IPS-15b (cell line): ENCODE measurements at regions not wholly inside any gene's neighbourhood (a gene's known extent, or its start where the extent isn't known, plus 50 kb on each side); places are given as distances from the start of the nearest gene placed in this dataset.

Experiments used
- H3K27me3 ChIP-seq: one replicate; pipeline ENCODE4 v1.6.1; 2013; ENCODE audit warnings: low read length; ENCODE audit not compliant: control insufficient read depth, insufficient read depth
- H3K36me3 ChIP-seq: one replicate; pipeline ENCODE4 v1.6.1; 2013; ENCODE audit warnings: low read length; ENCODE audit not compliant: control insufficient read depth, insufficient read depth
- H3K4me1 ChIP-seq: one replicate; pipeline ENCODE4 v1.6.1; 2013; ENCODE audit warnings: mild to moderate bottlenecking, low read length; ENCODE audit not compliant: control insufficient read depth, insufficient read depth
- H3K4me3 ChIP-seq: one replicate; pipeline ENCODE4 v1.5.1; 2013; ENCODE audit warnings: low read depth, low read length
- H3K9ac ChIP-seq: one replicate; pipeline ENCODE4 v1.6.1; 2013; ENCODE audit warnings: low read depth, mild to moderate bottlenecking, low read length
- H3K9me3 ChIP-seq: one replicate; pipeline ENCODE4 v1.6.1; 2013; ENCODE audit warnings: mild to moderate bottlenecking, low read length; ENCODE audit not compliant: control insufficient read depth, insufficient read depth

DNA sequence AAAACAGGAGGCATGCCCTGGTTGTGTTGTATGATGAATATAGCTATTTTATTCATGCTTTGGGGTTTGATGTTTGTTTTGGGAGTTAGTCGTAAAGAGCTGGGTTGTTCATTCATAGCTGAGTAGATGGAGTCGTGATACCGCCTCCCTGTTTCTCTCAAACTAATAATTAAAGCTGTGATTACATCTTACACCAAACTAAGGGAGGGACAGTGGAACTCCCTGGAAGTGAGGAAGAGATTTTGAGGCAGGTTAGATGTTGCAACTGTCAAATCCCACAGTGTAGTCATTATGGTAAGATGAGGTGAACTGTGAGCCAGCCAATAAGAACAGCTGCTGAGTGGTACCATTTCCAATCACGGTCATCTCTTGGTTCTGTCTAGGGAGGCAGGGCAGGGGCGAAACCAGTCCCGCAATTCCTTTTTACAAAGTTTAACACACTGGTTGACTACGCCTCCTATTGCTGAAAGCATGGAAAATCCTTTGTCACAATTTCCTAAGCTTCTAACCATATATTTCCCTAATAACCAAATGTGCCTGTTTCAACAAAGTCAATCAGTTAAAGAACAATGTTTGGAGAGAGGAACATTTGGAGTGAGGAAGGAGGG, 207.6 kb upstream of the SERP2 start:
- no peak overlapping the region for H3K4me3 ChIP-seq
- H3K9me3 ChIP-seq: no peaks in the 10 kb centered on the region
- H3K9ac ChIP-seq: no peak overlapping the region
- H3K36me3 ChIP-seq: no peaks in the 10 kb centered on the region
- no peaks in the 10 kb centered on the region for H3K4me1 ChIP-seq
- H3K27me3 ChIP-seq: no peaks in the 10 kb centered on the region

DNA sequence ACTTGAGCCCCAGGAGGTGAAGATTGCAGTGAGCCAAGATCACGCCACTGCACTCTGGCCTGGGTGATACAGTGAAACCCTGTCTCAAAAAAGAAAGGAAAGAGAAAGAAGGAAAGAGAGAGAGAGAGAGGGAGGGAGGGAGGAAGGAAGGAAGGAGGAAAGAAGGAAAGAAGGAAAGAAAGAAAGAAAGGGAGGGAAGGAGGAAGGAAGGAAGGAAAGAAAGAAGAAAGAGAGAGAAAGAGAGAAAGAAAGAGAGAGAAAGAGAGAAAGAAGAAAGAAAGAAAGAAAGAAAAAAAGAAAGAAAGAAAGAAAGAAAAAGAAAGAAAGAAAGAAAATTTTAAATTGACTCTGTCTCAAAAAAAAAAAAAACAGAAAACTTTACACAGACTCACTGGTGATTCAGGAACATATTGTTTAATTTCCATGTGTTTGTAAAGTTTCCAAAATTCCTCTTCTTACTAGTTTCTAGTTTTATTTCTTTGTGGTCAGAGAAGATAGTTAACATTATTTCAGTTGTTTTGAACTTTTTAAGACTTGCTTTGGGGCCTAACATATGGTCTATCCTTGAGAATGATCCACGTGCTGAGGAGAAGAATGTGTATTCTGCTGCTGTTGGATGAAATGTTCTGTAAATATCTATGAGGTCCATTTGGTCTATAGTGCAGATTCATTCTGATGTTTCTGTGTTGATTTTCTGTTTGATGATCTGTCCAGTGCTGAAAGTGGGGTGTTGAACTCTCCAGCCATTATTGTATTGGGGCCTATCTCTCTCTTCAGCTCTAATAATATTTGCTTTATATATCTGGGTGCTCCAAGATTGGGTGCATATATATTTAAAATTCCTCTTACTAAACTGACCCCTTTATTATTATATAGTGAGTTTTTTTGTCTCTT, 204.4 kb upstream of the SERP2 start:
- no peaks in the 10 kb centered on the region for H3K36me3 ChIP-seq
- no peak overlapping the region for H3K4me3 ChIP-seq
- H3K9ac ChIP-seq: no peak overlapping the region
- no peaks in the 10 kb centered on the region for H3K27me3 ChIP-seq
- no peaks in the 10 kb centered on the region for H3K9me3 ChIP-seq
- H3K4me1 ChIP-seq: no peaks in the 10 kb centered on the region

DNA sequence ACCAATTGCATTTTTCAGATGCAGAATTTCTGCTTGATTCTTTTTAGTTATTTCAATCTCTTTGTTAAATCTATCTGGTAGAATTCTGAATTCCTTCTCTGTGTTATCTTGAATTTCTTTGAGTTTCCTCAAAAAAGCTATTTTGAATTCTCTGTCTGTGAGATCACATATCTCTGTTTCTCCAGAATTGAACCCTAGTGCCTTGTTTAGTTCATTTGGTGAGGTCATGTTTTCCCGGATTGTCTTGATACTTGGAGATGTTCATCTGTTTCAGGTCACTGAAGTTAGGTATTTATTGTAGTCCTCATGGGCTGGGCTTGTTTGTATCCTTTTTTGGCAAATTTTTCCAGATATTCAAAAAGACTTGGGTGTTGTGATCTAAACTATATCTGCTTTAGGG, 202.9 kb upstream of the SERP2 start:
- H3K27me3 ChIP-seq: no peaks in the 10 kb centered on the region
- no peaks in the 10 kb centered on the region for H3K9me3 ChIP-seq
- no peaks in the 10 kb centered on the region for H3K4me1 ChIP-seq
- no peak overlapping the region for H3K9ac ChIP-seq
- no peaks in the 10 kb centered on the region for H3K36me3 ChIP-seq
- no peak overlapping the region for H3K4me3 ChIP-seq

DNA sequence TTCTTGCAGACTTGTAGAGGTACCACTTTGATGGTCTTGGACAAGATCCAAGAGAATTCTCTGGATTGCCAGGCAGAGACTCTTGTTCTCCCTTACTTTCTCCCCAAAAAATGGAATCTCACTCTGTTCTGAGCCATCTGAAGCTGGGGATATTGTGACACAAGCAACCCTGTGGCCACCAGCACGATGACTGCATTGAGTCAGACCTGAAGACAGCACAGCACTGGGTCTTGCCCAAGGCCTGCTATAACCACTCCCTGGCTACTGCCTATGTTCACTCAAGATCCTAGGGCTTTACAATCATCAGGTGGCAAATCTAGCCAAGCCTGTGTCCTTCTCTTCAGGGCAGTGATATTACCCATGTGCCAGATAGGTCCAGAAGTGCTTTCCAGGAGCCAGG, 202.5 kb upstream of the SERP2 start:
- Histone ChIP-seq H3K36me3 (no peaks in the 10 kb centered on the region), H3K9ac (no peak overlapping the region), H3K9me3 (no peaks in the 10 kb centered on the region), H3K4me1 (no peaks in the 10 kb centered on the region), H3K27me3 (no peaks in the 10 kb centered on the region), H3K4me3 (no peak overlapping the region)

DNA sequence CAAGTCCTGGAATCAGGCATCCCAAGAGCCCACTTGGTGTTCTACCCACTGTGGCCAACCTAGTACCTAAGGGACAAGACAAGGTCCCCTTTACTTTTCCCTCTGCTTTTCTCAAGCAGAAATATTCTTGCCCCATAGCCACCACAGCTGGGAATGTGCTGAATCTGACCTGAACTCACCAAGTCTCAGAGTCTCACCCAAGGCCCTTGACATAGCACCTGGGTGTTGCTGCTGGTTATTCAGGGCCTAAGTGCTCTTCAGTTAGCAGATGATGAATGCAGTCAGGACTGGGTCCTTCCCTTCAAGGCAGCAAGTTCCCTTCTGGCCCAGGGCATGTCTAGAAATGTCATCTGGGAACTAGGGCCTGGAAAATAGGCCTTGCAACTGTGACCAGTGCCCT, 201.8 kb upstream of the SERP2 start:
- Histone ChIP-seq H3K9me3 (no peaks in the 10 kb centered on the region), H3K27me3 (no peaks in the 10 kb centered on the region), H3K9ac (no peak overlapping the region), H3K4me1 (no peaks in the 10 kb centered on the region), H3K36me3 (no peaks in the 10 kb centered on the region), H3K4me3 (no peak overlapping the region)

DNA sequence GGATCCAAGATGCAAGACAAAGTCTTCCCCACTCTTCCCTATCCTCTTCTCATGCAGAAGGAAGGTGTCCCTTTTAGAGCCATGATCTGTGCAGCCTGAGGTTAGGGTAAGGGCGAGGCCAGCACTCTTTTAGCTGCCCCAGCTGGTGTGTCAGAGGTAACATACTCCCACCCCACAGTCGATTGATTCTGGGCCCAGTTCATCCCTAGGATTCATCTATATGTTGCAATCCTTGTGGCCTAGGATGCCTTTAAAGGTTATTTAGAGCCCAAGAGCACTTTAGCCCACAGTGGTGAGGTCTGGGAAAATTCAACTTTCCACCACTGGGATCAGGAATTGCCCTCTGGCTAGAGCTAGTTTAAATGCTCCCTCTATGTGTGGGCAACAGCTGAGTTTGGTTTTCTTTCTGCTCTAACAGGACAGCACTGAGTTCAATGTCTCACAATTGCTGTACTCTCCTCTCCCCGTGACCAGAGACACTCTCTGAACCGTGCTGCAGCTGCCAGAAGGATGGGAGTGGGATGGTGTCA, 201.3 kb upstream of the SERP2 start:
- H3K9me3 ChIP-seq: no peaks in the 10 kb centered on the region
- H3K27me3 ChIP-seq: no peaks in the 10 kb centered on the region
- no peak overlapping the region for H3K9ac ChIP-seq
- H3K4me3 ChIP-seq: no peak overlapping the region
- no peaks in the 10 kb centered on the region for H3K36me3 ChIP-seq
- no peaks in the 10 kb centered on the region for H3K4me1 ChIP-seq

DNA sequence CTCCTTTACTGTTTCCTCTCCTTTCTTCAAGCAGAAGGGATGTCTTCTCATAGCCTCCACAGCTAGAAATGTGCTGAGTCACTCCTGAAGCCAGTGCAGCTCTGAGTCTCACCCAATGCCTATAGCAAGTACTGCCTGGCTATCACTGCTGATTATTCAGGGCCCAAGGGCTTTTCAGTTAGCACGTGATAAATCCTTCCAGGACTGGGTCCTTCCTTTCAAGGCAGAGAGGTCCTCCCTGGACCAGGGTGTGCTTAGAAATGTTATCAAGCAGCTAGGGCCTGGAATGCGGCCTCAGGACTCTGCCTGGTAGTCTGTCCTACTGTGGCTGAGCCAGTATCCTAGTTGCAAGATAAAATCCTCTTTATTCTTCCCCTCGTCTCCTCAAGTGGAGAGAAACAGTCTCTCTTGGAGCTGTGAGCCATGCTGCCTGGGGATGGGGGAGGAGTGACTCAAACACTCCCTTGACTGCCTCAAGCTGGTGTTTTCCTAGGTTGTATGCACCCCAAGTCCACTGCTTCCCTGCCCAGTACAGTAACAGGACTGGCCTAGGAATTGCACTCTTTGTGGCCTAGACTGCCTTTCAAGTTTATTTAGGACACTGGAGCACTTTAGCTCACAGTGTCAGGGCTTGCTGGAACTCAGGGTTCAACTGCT, 198.7 kb upstream of the SERP2 start:
- H3K36me3 ChIP-seq: no peaks in the 10 kb centered on the region
- H3K9ac ChIP-seq: no peak overlapping the region
- no peaks in the 10 kb centered on the region for H3K9me3 ChIP-seq
- no peaks in the 10 kb centered on the region for H3K4me1 ChIP-seq
- H3K27me3 ChIP-seq: no peaks in the 10 kb centered on the region
- H3K4me3 ChIP-seq: no peak overlapping the region

DNA sequence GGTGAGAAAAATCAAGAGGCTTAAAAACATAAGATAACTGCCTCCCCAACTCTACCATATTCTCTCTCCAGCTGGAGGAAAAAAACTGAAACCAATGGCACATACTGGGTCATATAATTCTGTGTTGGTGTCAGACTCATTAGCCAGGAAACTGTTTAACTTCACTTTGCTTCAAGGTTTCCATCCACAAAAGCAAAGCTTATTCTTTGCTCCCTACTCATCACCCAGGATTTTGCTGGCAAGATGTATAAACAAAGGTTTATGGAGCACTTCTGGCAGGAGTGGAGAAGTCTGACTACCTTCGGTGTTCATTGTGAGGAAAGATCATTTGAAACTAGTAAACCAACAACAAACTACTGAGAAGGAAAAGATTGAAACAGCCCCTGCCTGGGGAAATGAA, 197.5 kb upstream of the SERP2 start:
- H3K4me3 ChIP-seq: no peak overlapping the region
- H3K36me3 ChIP-seq: no peaks in the 10 kb centered on the region
- no peak overlapping the region for H3K9ac ChIP-seq
- H3K4me1 ChIP-seq: no peaks in the 10 kb centered on the region
- H3K9me3 ChIP-seq: no peaks in the 10 kb centered on the region
- no peaks in the 10 kb centered on the region for H3K27me3 ChIP-seq

DNA sequence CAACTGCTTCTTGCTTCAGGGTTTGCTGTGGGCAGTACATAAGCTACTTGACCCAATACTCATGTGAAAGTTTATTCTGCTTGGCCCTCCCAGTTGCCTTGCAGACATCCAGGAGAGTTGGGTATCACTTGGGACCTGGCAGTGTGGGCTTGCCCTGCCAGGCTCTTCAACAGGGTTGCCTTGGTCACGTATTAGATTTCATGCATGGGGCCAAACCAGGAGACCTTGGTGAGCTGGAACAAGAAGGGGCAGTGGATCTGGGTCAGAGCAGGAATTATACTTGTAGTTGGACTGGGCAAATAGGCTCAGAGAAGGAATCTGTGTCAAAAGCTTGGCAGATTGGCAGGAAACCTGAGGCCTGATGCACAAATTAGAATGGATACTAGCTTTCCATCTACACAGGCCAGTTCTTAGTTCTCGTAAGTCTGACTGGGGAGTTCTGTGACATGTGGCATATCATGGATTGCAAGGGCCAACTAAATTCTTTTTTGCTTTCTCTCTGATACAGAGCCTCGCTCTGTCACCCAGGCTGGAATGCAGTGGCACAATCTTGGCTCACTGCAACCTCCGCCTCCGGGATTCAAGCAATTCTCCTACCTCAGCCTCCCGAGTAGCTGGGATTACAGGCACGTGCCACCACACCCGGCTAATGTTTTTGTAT, 192.6 kb upstream of the SERP2 start:
- Histone ChIP-seq H3K4me3 (no peak overlapping the region), H3K4me1 (no peaks in the 10 kb centered on the region), H3K9me3 (no peaks in the 10 kb centered on the region), H3K36me3 (no peaks in the 10 kb centered on the region), H3K9ac (no peak overlapping the region), H3K27me3 (no peaks in the 10 kb centered on the region)

DNA sequence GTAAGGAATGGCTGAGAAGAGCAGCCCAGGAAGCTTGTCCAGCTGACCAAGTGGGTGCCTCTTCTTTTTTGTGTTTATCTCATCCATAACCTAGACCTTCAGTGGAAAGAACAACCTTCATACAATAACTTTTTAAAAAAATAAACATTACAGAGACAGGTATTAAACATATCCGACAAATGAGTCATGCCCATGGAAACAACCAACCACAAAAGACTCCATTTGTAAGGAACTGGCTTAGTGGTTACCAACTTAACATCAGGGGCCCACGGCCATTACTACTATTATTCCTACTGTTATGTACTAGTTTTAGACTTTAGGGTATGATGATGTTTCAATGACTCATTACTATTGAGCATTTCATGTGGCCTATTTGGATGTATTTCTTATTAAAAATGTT, 191.7 kb upstream of the SERP2 start:
- H3K9me3 ChIP-seq: no peaks in the 10 kb centered on the region
- no peaks in the 10 kb centered on the region for H3K27me3 ChIP-seq
- H3K4me1 ChIP-seq: no peaks in the 10 kb centered on the region

DNA sequence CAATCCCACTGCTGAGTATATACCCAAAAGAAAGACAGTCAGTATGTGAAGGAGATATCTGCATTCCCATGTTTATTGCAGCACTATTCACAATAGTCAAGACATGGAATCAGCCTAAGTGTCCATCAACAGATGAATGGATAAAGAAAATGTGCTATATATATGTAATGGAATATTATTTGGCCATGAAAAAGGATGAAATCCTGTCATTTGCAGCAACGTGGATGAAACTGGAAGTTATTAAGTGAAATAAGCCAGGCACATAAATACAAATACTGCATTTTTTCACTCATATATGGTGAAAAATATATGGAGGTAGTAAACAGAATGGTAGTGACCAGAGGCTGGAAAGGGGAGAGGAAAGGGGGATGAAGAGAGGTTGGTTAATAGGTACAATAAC, 188.9 kb upstream of the SERP2 start:
- H3K9me3 ChIP-seq: no peaks in the 10 kb centered on the region
- no peak overlapping the region for H3K4me3 ChIP-seq
- H3K27me3 ChIP-seq: no peaks in the 10 kb centered on the region
- no peak overlapping the region for H3K9ac ChIP-seq
- no peaks in the 10 kb centered on the region for H3K36me3 ChIP-seq
- no peaks in the 10 kb centered on the region for H3K4me1 ChIP-seq

More for the DNA sequence above, 191.7 kb upstream of the SERP2 start:
- H3K36me3 ChIP-seq: no peaks in the 10 kb centered on the region
- no peak overlapping the region for H3K4me3 ChIP-seq
- H3K9ac ChIP-seq: no peak overlapping the region
